ENCODE measurements at regions not wholly inside any gene's neighbourhood (a gene's known extent, or its start where the extent isn't known, plus 50 kb on each side); places are given as distances from the start of the nearest gene placed in this dataset.
"Not testable (repeated sequence)": the region's sequence is repeated elsewhere in the genome, so short reads cannot be mapped to it uniquely, and the experiment has no call there.

DNA sequence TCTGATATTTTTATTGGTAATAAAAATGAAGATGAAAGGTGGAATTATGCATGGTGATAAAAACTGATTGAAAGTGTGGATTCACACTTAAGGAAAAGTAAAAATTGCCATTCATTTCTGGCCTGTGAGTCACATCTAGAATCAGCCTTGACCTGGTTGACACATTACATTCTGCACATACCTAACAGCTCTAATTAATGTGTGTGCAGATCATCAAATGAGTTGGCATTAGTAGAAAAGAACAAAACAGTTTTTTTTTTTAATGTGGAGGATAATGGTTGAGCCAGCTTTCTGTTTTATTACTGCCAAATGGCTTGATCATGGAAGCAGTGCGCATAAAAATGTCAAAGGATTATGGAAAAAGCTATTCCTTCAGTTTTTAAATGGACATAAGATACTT lies 142.6 kb upstream of the TMEM196 start:
- no peak for ATAC-seq

GRCh38 chr7:19915596-19915995 lies 142.2 kb upstream of the TMEM196 start:
- Histone ChIP-seq H3K4me3 (no peak overlapping the region), H3K27ac (no peak overlapping the region), H3K9me3 (no peaks in the 10 kb centered on the region), H3K36me3 (no peaks in the 10 kb centered on the region), H3K27me3 (no peaks in the 10 kb centered on the region), H3K4me1 (no peaks in the 10 kb centered on the region)
- TF ChIP-seq, protein P1, sequence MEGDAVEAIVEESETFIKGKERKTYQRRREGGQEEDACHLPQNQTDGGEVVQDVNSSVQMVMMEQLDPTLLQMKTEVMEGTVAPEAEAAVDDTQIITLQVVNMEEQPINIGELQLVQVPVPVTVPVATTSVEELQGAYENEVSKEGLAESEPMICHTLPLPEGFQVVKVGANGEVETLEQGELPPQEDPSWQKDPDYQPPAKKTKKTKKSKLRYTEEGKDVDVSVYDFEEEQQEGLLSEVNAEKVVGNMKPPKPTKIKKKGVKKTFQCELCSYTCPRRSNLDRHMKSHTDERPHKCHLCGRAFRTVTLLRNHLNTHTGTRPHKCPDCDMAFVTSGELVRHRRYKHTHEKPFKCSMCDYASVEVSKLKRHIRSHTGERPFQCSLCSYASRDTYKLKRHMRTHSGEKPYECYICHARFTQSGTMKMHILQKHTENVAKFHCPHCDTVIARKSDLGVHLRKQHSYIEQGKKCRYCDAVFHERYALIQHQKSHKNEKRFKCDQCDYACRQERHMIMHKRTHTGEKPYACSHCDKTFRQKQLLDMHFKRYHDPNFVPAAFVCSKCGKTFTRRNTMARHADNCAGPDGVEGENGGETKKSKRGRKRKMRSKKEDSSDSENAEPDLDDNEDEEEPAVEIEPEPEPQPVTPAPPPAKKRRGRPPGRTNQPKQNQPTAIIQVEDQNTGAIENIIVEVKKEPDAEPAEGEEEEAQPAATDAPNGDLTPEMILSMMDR (IDR thresholded peaks at IDR 0.05): no peak
- no peak for DNase-seq
- intact Hi-C loops (cut with DNase I): no loop called here
- ATAC-seq: no peak

More for the DNA sequence above, 142.6 kb upstream of the TMEM196 start:
- TF ChIP-seq, protein P1 (IDR thresholded peaks at IDR 0.05): no peak
- Histone ChIP-seq H3K27ac (no peak overlapping the region), H3K4me3 (no peak overlapping the region), H3K9me3 (no peaks in the 10 kb centered on the region), H3K27me3 (no peaks in the 10 kb centered on the region), H3K36me3 (no peaks in the 10 kb centered on the region), H3K4me1 (no peaks in the 10 kb centered on the region)
- DNase-seq: no peak
- intact Hi-C loops (cut with DNase I): no loop called here

DNA sequence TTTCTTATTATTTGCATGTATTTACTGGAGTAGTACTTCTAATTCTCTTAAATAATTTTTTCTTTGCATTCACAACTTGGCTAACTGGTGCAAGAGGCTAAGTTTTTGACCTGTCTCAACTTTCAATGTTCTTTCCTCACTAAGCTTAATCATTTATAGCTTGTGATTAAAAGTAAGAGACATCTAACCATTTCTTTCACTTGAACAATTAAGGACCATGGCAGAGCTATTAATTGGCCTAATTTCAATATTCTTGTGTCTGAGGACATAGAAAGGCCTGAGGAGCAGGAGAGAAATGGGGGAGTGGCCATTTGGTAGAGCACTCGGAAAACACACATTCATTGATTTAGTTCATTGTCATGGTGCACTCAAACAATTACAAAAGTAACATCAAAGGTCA lies 141.4 kb upstream of the TMEM196 start:
- ATAC-seq (no peak), DNase-seq (no peak)
- H3K4me1 ChIP-seq: no peaks in the 10 kb centered on the region
- H3K27ac ChIP-seq: no peak overlapping the region
- no peaks in the 10 kb centered on the region for H3K9me3 ChIP-seq
- intact Hi-C loops (cut with DNase I): no loop called here
- H3K27me3 ChIP-seq: no peaks in the 10 kb centered on the region
- H3K4me3 ChIP-seq: no peak overlapping the region
- TF ChIP-seq, protein P1 (IDR thresholded peaks at IDR 0.05): no peak
- H3K36me3 ChIP-seq: no peaks in the 10 kb centered on the region

- ATAC-seq: no peak
- Histone ChIP-seq H3K27ac (no peak overlapping the region), H3K27me3 (no peaks in the 10 kb centered on the region), H3K9me3 (peaks cover 0 to 17% of the 10 kb centered on the region in 2 donors), H3K36me3 (no peaks in the 10 kb centered on the region), H3K4me1 (no peaks in the 10 kb centered on the region), H3K4me3 (no peak overlapping the region)
- TF ChIP-seq, protein P1 (IDR thresholded peaks at IDR 0.05): no peak
- intact Hi-C loops (cut with DNase I): no loop called here
- no peak for DNase-seq
Measured at GRCh38 chr7:19900118-19900517, 126.7 kb upstream of the TMEM196 start.

- no peaks in the 10 kb centered on the region for H3K36me3 ChIP-seq
- H3K27me3 ChIP-seq: no peaks in the 10 kb centered on the region
- intact Hi-C loops (cut with DNase I): no loop called here
- TF ChIP-seq, protein P1 (IDR thresholded peaks at IDR 0.05): no peak
- DNase-seq (peak in 2 of 4 donors; percentile 47 to 51), ATAC-seq (peak; percentile 58)
- peaks cover 0 to 16% of the 10 kb centered on the region in 2 donors for H3K9me3 ChIP-seq
- H3K4me3 ChIP-seq: no peak overlapping the region
- no peaks in the 10 kb centered on the region for H3K4me1 ChIP-seq
- no peak overlapping the region for H3K27ac ChIP-seq
Measured at GRCh38 chr7:19899529-19899928, 126.1 kb upstream of the TMEM196 start.

GRCh38 chr7:19882893-19883292 lies 109.5 kb upstream of the TMEM196 start:
- H3K4me1 ChIP-seq; intact Hi-C loops (cut with DNase I); ATAC-seq; H3K27me3 ChIP-seq; H3K4me3 ChIP-seq; DNase-seq; H3K27ac ChIP-seq; H3K36me3 ChIP-seq: not testable (repeated sequence)
- H3K9me3 ChIP-seq: peaks cover 0 to 28% of the 10 kb centered on the region in 2 donors

All from left lung (tissue), 4 donors.